ENCODE measurements at regions not wholly inside any gene's neighbourhood (a gene's known extent, or its start where the extent isn't known, plus 50 kb on each side); places are given as distances from the start of the nearest gene placed in this dataset.

- TF ChIP-seq CTCF (conservative IDR thresholded peaks at IDR 0.05; ENCODE audit: low read depth, low read length): no peak
- no peak for DNase-seq (ENCODE audit: low read depth)
- no peak overlapping the region for H3K4me3 ChIP-seq (ENCODE audit: low read length)
Measured at GRCh38 chr12:107826276-107826675, 51.8 kb downstream of the ASCL4 start.

- no peak for TF ChIP-seq CTCF (conservative IDR thresholded peaks at IDR 0.05; ENCODE audit: low read depth, low read length)
- no peak overlapping the region for H3K4me3 ChIP-seq (ENCODE audit: low read length)
- no peak for DNase-seq (ENCODE audit: low read depth)
Measured at GRCh38 chr12:107829271-107829670, 54.8 kb downstream of the ASCL4 start.

- TF ChIP-seq CTCF (conservative IDR thresholded peaks at IDR 0.05; ENCODE audit: low read depth, low read length): no peak
Measured at GRCh38 chr12:107832441-107832840, 57.9 kb downstream of the ASCL4 start.

GRCh38 chr12:107840186-107840585, 65.7 kb downstream of the ASCL4 start:
- no peak for TF ChIP-seq CTCF (conservative IDR thresholded peaks at IDR 0.05; ENCODE audit: low read depth, low read length)
- DNase-seq (ENCODE audit: low read depth): no peak
- H3K4me3 ChIP-seq (ENCODE audit: low read length): no peak overlapping the region

More at GRCh38 chr12:107832441-107832840, 57.9 kb downstream of the ASCL4 start:
- no peak overlapping the region for H3K4me3 ChIP-seq (ENCODE audit: low read length)
- DNase-seq (ENCODE audit: low read depth): no peak

- peak overlapping the region; percentile 29 for H3K4me3 ChIP-seq (ENCODE audit: low read length)
- TF ChIP-seq CTCF (conservative IDR thresholded peaks at IDR 0.05; ENCODE audit: low read depth, low read length): no peak
- no peak for DNase-seq (ENCODE audit: low read depth)
Measured at GRCh38 chr12:107843351-107844311, 69.1 kb downstream of the ASCL4 start.

- TF ChIP-seq CTCF (conservative IDR thresholded peaks at IDR 0.05; ENCODE audit: low read depth, low read length): no peak
- DNase-seq (ENCODE audit: low read depth): no peak
- peak overlapping the region; percentile 29 for H3K4me3 ChIP-seq (ENCODE audit: low read length)
Measured at GRCh38 chr12:107844312-107844921, 69.9 kb downstream of the ASCL4 start.
